ENCODE measurements at regions not wholly inside any gene's neighbourhood (a gene's known extent, or its start where the extent isn't known, plus 50 kb on each side); places are given as distances from the start of the nearest gene placed in this dataset.

- no peak for DNase-seq (ENCODE audit: low read depth in 2 of 2)
Measured at GRCh38 chr12:39125566-39125965, 220.2 kb upstream of the CPNE8 start.

- DNase-seq (ENCODE audit: low read depth in 2 of 2): no peak
Measured at GRCh38 chr12:39124768-39125167, 219.4 kb upstream of the CPNE8 start.

- no peak for DNase-seq (ENCODE audit: low read depth in 2 of 2)
Measured at GRCh38 chr12:39123580-39124253, 218.3 kb upstream of the CPNE8 start.

- DNase-seq (ENCODE audit: low read depth in 2 of 2): no peak
Measured at GRCh38 chr12:39122562-39123204, 217.3 kb upstream of the CPNE8 start.

DNA sequence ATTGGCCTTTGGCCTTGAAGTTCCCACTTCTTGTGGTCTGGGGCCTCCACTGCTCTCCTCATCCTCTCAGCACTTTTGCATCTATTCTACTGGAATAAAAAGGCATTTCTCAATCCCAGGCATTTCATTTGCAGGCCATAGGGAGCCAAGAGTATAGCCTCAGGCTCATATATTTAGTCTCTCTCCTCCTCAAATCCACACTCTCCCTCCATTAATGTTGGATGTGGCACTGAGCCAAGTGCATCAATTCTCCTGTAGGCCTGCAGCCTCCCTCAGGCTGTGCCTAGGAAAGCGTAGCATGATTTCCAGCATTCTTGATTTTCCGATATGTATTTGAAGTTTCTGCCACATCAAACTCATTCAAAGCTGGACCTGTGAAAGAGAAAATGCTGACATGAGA lies 211.5 kb upstream of the CPNE8 start:
- no peak for DNase-seq (ENCODE audit: low read depth in 2 of 2)

GRCh38 chr12:39112064-39112463 lies 206.7 kb upstream of the CPNE8 start:
- DNase-seq (ENCODE audit: low read depth in 2 of 2): no peak

- no peak for DNase-seq (ENCODE audit: low read depth in 2 of 2)
Measured at GRCh38 chr12:39105111-39105510, 199.7 kb upstream of the CPNE8 start.

DNA sequence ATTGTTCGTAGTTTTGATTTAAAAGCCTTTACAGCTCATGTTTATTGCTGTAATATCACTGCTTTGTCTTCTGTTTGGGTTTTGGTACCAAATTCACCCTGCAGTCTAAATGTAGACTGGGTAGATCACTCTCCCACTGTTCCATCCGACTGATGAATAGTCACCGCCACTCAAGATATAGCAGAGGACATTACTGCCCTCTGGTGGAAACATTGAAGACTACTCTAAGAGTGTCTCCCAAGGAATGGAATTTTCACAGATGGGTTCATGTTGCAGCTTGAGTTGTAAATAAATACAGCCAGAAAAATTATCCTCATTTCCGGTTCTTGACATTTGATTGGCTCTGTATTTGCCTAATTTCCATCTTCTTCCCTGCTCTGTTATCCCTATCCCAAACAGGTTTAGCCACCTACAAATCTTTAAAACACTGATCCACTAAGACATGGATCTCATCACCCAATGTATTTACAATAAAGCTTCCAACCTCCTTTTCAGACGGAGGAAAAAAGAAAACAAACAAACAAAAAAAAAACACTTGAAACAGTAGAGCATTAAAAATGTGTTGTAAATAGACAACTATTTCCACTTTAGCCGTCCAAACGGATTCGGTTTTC lies 198.3 kb upstream of the CPNE8 start:
- no peak for DNase-seq (ENCODE audit: low read depth in 2 of 2)

DNA sequence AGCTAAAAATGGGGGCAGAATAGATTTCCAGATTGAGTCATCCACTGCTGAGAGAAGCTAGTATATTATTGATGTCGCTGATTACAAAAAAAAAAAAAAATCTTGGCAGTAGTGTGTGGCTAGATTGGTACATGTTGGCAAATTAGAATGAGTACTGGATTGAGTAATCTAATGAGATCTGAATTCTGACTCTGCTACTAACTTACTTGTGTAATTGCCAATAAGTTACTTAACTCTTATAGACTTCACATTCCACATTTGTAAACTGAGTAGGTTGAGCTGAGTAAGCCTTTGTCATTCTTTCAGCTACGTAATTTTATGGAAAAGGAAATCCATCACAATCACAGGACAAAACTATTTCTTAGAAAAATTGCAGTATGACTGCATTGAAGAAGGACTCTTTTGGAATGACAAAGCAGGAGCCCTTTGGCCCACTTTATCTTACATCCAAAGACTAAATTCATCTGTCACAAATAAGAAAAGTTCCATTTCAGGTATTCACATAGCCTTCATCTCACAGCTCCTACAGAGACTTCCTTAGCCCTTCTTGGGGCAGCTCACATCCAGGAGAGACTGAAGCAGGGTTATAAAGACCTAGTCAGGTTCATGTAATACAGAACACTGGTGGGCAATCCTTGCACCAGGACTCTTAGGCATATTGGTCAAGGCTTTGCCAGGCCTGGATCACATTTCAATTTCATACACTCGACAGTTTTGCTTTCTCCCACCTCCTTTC lies 197.3 kb upstream of the CPNE8 start:
- DNase-seq (ENCODE audit: low read depth in 2 of 2): no peak

DNA sequence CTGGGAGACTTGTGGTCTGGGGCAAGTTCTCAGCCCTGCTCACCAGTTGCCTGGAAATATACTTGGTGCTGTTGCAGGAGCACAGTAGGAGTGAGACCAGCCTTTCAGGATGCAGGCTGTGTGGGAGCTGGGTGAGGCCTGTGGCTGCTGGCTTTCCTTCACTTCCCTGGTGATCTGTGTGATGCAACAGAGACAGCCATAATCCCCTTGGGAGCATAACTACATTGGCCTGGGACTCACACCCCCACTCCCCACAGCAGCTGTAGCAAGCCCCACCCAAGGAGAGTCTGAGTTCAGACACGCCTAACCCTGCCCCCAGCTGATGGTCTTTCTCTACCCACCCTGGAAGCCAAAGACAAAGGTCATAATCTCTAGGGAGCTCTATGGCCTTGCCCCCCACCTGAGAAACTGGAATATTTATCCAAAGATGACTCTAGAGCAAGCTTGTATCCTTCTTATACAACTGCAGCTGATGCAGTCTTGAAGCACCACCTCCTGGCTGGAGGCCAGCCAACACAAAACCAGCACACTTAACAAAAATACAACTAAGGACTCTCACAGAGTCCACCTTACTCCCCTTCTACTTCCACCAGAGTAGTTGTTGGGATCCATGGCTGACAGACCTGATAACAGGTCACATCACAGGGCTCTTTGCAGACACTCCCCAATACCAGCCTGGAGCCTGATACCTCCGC lies 190.4 kb upstream of the CPNE8 start:
- no peak for DNase-seq (ENCODE audit: low read depth in 2 of 2)

GRCh38 chr12:39081910-39082309 lies 176.5 kb upstream of the CPNE8 start:
- no peak for DNase-seq (ENCODE audit: low read depth in 2 of 2)

GRCh38 chr12:39077226-39077625 lies 171.8 kb upstream of the CPNE8 start:
- no peak for DNase-seq (ENCODE audit: low read depth in 2 of 2)

GRCh38 chr12:39074063-39074462 lies 168.7 kb upstream of the CPNE8 start:
- DNase-seq (ENCODE audit: low read depth in 2 of 2): no peak

GRCh38 chr12:39072658-39073057 lies 167.3 kb upstream of the CPNE8 start:
- no peak for DNase-seq (ENCODE audit: low read depth in 2 of 2)

GRCh38 chr12:39071611-39072010 lies 166.2 kb upstream of the CPNE8 start:
- DNase-seq (ENCODE audit: low read depth in 2 of 2): no peak

- no peak for DNase-seq (ENCODE audit: low read depth in 2 of 2)
Measured at GRCh38 chr12:39070775-39071174, 165.4 kb upstream of the CPNE8 start.

DNA sequence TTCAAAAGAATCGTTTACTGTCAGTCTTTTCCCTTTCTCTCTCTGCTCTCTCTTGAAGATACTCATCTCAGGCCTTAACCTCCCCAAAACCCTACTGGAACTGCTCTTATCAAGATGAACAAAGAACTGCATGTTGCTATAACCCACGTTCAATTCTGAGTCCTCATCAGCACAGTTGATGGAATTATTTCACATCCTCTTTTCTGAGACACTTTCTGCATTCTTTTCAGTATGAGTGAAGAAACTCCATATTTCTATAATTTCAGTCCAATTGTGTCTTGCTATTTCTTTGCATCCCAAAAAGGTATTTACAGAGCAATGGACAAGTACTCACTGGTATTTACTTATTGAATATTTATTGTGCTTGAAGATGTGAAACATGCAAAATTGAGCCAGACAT lies 160.1 kb upstream of the CPNE8 start:
- DNase-seq (ENCODE audit: low read depth in 2 of 2): no peak

DNA sequence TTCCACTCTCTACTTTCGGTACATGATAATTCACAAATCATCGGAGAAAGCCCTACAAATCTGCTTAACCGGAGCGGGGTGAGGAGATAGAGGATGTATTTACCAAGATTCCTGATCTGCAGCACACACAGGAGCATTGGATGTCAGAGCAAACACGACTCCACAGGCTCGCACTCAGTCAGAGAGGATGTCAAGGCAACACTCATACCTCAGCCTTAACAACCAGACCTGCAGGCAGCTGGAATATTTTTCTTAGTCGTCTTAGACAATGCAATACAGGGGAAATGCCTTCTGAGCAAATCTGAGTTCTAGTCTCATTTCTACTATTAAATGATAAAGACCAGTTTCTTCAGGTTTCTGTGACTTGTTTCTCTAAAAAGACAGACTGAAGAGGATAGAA lies 159.3 kb upstream of the CPNE8 start:
- DNase-seq (ENCODE audit: low read depth in 2 of 2): no peak

GRCh38 chr12:39062266-39062996 lies 157.0 kb upstream of the CPNE8 start:
- DNase-seq (ENCODE audit: low read depth in 2 of 2): no peak

DNA sequence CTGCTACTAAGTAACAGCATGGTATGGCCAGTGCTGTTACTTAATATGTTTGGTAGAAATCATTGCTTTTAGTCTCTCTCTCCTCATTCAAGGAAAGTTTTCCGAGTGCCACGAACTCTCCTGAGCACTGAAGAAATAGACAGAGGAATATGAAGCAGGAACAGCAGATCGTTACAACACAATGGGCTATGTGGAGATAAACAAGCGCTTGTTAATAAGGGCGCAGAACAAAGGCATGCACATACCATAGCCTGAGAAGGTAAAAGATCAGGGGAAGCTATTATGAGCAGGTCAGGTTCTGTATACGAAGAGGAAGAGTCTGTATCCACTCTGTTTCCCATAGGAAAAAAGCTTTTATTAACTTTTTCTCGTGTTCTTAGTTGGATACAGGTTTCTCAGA lies 156.2 kb upstream of the CPNE8 start:
- DNase-seq (ENCODE audit: low read depth in 2 of 2): no peak

DNA sequence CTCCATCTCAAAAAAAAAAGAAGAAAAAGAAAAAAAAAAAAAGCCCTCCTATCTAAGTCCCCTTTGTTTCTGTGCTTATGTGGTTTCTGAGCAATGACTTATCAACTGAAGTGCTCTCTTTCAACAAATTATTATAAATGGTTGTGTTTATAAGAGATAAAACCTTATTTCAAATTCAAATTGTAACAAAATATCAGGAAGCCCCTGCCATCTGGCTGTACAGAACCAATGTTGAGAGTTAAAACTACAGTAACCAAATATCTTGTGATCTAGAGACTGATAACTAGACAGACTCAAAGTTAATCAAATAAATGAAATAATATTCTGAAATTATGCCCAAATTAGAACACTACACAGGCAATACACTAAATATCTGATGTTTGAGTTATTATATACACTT lies 143.0 kb upstream of the CPNE8 start:
- no peak for DNase-seq (ENCODE audit: low read depth in 2 of 2)
